ENCODE measurements at regions not wholly inside any gene's neighbourhood (a gene's known extent, or its start where the extent isn't known, plus 50 kb on each side); places are given as distances from the start of the nearest gene placed in this dataset.
"Not testable (repeated sequence)": the region's sequence is repeated elsewhere in the genome, so short reads cannot be mapped to it uniquely, and the experiment has no call there.

DNA sequence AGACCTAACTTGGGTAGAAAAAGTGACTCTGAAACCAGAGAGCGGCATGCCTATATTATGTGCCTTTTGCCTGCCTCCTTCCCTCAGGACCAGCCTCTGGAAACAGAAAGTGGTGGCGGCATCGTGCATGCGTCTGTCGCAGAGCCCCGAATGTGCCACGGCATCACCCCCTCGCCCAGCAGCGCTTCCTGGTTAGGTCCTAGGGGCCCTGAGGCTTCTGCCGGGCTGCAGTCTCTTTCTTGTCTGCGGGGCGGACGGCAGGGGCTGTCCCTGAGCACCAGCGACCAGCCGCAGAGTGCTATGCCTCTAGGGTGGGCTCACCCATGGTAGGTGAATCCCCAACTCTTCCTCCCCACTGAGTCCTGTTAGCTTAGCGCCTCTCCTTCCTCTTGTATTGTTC lies 68.7 kb downstream of the VSIG4 start:
- ChIA-PET CTCF (no interaction called here), POLR2A (no interaction called here)
- no peaks in the 10 kb centered on the region for H3K36me3 Mint-ChIP-seq (ENCODE audit: low read depth)
- H3K4me3 Mint-ChIP-seq = no peak overlapping the region
- H3K9me3 Mint-ChIP-seq (ENCODE audit: insufficient read depth) = no peaks in the 10 kb centered on the region
- no peaks in the 10 kb centered on the region for H3K4me1 Mint-ChIP-seq (ENCODE audit: low read depth)
- no peak overlapping the region for H3K27ac Mint-ChIP-seq
- DNase-seq = no peak
- ATAC-seq = no peak
- no peaks in the 10 kb centered on the region for H3K27me3 Mint-ChIP-seq (ENCODE audit: low read depth)

DNA sequence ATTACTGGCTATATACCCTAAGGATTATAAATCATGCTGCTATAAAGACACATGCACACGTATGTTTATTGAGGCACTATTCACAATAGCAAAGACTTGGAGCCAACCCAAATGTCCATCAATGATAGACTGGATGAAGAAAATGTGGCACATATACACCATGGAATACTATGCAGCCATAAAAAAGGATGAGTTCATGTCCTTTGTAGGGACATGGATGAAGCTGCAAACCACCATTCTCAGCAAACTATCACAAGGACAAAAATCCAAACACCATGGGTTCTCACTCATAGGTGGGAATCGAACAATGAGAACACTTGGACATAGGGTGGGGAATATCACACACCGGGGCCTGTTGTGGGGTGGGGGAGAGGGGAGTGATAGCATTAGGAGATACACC lies 72.7 kb downstream of the VSIG4 start:
- CTCF ChIA-PET; H3K4me3 Mint-ChIP-seq; H3K27ac Mint-ChIP-seq; POLR2A ChIA-PET; H3K9me3 Mint-ChIP-seq (ENCODE audit: insufficient read depth); H3K4me1 Mint-ChIP-seq (ENCODE audit: low read depth); H3K27me3 Mint-ChIP-seq (ENCODE audit: low read depth); H3K36me3 Mint-ChIP-seq (ENCODE audit: low read depth); ATAC-seq; DNase-seq: not testable (repeated sequence)

DNA sequence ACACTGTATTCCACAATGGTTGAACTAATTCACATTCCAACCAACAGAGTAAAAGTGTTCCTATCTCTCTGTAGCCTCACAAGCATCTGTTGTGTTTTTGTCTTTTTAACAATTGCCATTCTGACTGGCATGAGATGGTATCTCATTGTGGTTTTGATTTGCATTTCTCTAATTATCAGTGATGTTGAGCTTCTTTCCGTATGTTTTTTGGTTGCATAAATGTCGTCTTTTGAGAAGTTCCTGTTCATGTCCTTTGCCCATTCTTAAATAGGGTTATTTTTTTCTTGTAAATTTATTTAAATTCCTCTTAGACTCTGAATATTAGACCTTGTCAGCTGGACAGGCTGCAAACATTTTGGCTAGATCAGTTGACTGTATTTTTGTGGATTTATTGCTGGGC lies 78.2 kb downstream of the VSIG4 start:
- Mint-ChIP-seq H3K4me1 (ENCODE audit: low read depth) (peaks cover 4% of the 10 kb centered on the region), H3K36me3 (ENCODE audit: low read depth) (peaks cover 6% of the 10 kb centered on the region), H3K27me3 (ENCODE audit: low read depth) (no peaks in the 10 kb centered on the region), H3K9me3 (ENCODE audit: insufficient read depth) (peaks cover 9% of the 10 kb centered on the region), H3K4me3 (no peak overlapping the region), H3K27ac (no peak overlapping the region)
- POLR2A ChIA-PET = interaction anchor here (0.7 kb wide), 1 partner anchor 41 kb away, joined by 3 read pairs; no protein-coding TSS in a partner anchor
- no peak for DNase-seq
- no peak for ATAC-seq
- CTCF ChIA-PET = no interaction called here

DNA sequence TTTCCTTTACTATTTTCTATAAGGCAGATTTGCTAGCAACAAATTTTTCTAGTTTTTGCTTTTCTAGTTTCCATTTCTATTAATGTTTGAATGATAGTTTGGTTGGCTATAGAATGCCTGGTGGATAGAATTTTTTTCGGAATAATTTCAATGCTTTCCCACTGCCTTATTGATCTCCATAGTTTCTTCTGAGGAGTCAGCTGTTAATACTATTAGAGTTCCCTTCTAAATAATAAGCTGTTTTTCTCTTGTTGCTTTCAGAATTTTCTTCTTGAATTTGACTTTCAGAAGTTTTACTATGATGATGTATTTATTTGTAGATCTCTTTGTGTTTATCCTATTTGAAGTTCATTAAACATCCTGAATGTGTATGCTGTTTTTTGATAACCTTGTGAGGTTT lies 91.8 kb downstream of the VSIG4 start:
- H3K4me3 Mint-ChIP-seq = no peak overlapping the region
- H3K9me3 Mint-ChIP-seq (ENCODE audit: insufficient read depth) = peaks cover 7% of the 10 kb centered on the region
- POLR2A ChIA-PET = no interaction called here
- H3K36me3 Mint-ChIP-seq (ENCODE audit: low read depth) = peaks cover 20% of the 10 kb centered on the region
- ATAC-seq = no peak
- no peaks in the 10 kb centered on the region for H3K27me3 Mint-ChIP-seq (ENCODE audit: low read depth)
- CTCF ChIA-PET = no interaction called here
- H3K27ac Mint-ChIP-seq = no peak overlapping the region
- DNase-seq = no peak
- H3K4me1 Mint-ChIP-seq (ENCODE audit: low read depth) = peaks cover 8% of the 10 kb centered on the region

DNA sequence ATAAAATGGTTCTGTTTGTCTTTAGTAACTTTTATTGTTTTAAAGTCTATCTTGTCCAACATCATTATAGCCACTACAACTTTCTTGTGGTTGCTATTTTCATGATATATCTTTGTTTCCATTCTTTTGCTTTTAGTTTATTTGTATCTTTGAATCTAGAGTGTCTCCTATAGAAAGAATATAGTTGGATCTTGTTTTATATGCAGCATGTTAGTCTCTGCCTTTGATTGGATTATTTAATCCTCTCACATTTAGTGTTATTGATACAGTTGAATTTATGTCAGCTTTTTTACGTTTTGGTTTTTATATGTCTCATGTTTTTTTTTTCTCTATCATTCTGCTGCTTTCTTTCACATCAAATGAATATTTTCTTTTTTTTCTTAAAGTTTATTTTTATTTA lies 98.1 kb downstream of the VSIG4 start:
- Mint-ChIP-seq H3K4me3 (no peak overlapping the region), H3K36me3 (ENCODE audit: low read depth) (peaks cover 22% of the 10 kb centered on the region), H3K9me3 (ENCODE audit: insufficient read depth) (peaks cover 16% of the 10 kb centered on the region), H3K4me1 (ENCODE audit: low read depth) (peaks cover 4% of the 10 kb centered on the region), H3K27me3 (ENCODE audit: low read depth) (no peaks in the 10 kb centered on the region), H3K27ac (no peak overlapping the region)
- ChIA-PET CTCF (no interaction called here), POLR2A (no interaction called here)
- no peak for ATAC-seq
- no peak for DNase-seq

DNA sequence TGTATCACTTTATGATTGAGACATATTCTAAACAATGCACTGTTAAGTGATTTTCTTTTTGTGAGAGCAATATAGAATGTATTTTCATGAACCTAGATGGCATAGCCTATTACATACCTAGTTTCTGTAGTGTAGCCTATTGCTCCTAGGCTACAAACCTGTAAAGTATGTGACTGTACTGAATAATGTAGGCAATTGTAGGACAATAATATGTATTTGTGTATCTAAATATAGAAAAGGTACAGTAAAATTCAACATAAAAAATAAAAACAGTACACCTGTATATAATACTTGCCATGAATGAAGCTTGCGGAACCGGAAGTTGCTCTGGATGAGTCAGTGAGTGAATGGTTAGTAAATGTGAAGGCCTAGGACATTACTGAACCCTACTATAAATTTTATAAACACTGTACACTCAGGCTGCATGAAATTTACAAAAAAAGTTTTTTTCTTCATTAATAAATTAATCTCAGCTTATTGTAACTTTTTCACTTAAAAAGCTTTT lies 106.7 kb downstream of the VSIG4 start:
- H3K4me3 Mint-ChIP-seq = no peak overlapping the region
- no peaks in the 10 kb centered on the region for H3K27me3 Mint-ChIP-seq (ENCODE audit: low read depth)
- POLR2A ChIA-PET = no interaction called here
- ATAC-seq (no peak), DNase-seq (no peak)
- H3K36me3 Mint-ChIP-seq (ENCODE audit: low read depth) = peaks cover 28% of the 10 kb centered on the region
- CTCF ChIA-PET = no interaction called here
- no peak overlapping the region for H3K27ac Mint-ChIP-seq
- peaks cover 4% of the 10 kb centered on the region for H3K4me1 Mint-ChIP-seq (ENCODE audit: low read depth)
- H3K9me3 Mint-ChIP-seq (ENCODE audit: insufficient read depth) = peaks cover 4% of the 10 kb centered on the region

DNA sequence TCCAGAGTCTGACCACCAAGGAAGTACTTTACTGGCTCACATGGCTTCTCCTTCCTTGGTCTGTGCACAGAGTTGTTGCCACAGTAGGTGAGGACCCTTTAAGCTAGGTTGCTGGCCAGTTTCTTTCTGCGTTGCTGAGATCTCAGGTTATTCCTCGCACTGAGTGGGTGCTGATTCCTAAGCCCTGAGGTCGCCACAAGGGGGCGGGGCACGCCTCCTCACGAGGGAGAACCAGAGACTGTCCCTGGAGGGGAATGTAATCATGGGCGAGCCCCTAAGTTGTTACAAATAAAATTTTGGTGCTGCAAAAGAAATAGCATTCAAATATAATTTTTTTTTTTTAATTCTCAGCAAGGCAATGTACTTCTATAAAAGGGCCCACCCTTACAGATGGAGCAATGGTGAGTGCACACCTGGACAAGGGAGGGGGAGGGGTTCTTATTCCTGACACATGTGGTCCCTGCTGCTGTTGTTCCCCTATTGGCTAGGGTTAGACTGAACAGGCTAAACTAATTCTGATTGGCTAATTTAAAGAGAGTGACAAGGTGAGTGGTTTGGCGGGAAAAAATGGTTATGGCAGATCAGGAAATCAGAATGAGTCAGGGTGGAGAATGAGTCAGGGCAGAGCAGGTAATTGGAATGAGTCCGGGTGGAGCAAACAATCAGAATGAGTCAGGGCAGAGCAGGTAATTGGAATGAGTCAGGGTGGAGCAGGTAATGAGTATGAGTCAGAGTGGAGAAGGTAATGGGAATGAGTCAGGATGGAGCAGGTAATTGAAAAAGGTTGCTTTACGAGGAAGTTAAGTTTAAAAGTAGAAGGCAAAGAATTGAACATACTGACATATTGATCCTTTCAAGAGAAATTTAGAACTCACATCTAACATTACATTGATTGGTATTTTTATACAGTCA lies 107.5 kb downstream of the VSIG4 start:
- no peak for DNase-seq
- Mint-ChIP-seq H3K27me3 (ENCODE audit: low read depth) (no peaks in the 10 kb centered on the region), H3K4me1 (ENCODE audit: low read depth) (peaks cover 9% of the 10 kb centered on the region), H3K27ac (no peak overlapping the region), H3K36me3 (ENCODE audit: low read depth) (peaks cover 34% of the 10 kb centered on the region), H3K9me3 (ENCODE audit: insufficient read depth) (peaks cover 4% of the 10 kb centered on the region), H3K4me3 (no peak overlapping the region)
- POLR2A ChIA-PET = no interaction called here
- ATAC-seq = no peak
- CTCF ChIA-PET = no interaction called here

DNA sequence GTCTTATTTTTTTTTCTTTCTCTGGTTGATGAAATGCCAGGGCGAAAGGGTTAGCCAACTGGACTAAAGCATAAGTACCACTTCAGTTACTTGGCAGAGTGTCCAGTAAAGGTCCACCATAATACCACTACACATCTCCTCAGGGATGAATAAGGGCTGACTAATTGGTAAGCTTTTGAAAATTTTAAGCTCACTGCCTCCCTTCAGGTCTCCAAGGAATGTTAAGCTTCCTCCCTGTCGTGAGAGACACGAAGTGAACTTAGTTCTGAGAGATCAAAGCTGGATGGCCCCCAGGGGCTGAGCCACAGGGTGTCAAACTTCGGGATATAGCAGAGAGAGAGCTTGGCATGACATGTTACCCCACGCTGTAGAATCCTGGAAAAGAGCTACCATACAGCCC lies 111.4 kb downstream of the VSIG4 start:
- Mint-ChIP-seq H3K27ac (no peak overlapping the region), H3K9me3 (ENCODE audit: insufficient read depth) (peaks cover 4% of the 10 kb centered on the region), H3K4me3 (no peak overlapping the region), H3K4me1 (ENCODE audit: low read depth) (peaks cover 48% of the 10 kb centered on the region), H3K27me3 (ENCODE audit: low read depth) (no peaks in the 10 kb centered on the region), H3K36me3 (ENCODE audit: low read depth) (peaks cover 59% of the 10 kb centered on the region)
- POLR2A ChIA-PET = no interaction called here
- DNase-seq = no peak
- CTCF ChIA-PET = no interaction called here
- no peak for ATAC-seq

DNA sequence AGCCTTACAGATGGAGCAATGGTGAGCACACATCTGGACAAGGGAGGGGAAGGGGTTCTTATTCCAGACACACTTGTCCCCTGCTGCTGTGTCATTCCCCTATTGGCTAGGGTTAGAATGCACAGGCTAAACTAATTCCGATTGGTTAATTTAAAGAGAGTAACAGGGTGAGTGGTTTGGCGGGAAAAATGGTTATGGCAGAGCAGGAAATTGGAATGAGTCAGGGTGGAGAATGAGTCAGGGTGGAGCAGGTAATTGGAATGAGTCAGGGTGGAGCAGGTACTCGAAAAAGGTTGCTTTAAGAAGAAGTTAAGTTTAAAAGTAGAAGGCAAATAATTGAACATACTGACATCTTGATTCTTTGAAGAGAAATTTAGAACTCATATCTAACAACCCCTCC lies 112.5 kb downstream of the VSIG4 start:
- H3K4me3 Mint-ChIP-seq; CTCF ChIA-PET; ATAC-seq; POLR2A ChIA-PET; H3K27me3 Mint-ChIP-seq (ENCODE audit: low read depth); H3K9me3 Mint-ChIP-seq (ENCODE audit: insufficient read depth); DNase-seq: not testable (repeated sequence)
- H3K4me1 Mint-ChIP-seq (ENCODE audit: low read depth) = peaks cover 55% of the 10 kb centered on the region
- peaks cover 62% of the 10 kb centered on the region for H3K36me3 Mint-ChIP-seq (ENCODE audit: low read depth)
- peak overlapping the region; percentile 68 for H3K27ac Mint-ChIP-seq

DNA sequence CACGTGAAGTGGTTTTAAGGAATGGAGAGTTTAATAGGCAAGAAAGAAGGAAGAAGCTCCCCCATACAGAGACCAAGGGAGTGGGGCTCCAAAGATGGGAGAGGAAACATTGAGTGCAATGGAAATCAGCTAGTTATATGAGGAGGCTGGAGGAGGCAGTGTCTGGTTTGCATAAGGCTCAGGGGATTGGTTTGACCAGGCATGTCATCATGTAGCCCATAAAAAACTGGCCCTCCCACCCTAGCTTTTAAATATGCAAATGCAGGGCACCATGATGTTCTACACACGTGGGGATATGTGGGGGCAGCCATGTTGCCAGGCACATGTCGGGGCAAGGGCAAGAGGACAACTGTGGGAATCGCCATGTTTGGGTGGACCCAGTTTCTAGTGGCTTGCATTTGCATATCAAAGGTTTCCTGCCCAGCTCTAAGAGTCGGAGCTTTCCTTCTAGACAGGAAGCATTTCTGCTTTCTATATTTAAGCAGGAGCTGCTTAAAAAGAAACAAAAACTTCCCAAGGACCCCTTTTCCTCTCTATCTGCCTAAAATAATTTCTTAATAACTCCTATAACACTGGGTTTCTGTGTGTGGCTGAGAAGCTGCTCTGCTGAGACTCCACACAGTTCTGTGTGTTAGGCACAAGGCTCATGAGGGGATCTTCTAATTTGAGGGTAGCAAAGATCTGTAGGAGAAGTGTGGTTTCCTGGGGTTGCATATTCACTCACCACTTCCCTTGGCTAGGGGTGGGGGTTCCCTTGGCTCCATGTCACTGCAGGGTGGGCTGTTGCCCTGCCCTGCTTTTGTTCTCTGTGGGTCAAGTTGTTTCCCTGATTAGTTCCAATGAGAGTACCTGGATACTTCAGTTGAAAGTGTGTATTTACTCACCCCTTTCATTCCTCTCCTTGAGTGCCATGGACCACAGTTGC lies 113.5 kb downstream of the VSIG4 start:
- CTCF ChIA-PET = interaction anchor here (0.9 kb wide), 1 partner anchor 240 kb away, joined by 3 read pairs; no protein-coding TSS in a partner anchor
- Mint-ChIP-seq H3K4me3 (peak overlapping the region; percentile 65), H3K9me3 (ENCODE audit: insufficient read depth) (peaks cover 9% of the 10 kb centered on the region), H3K27me3 (ENCODE audit: low read depth) (no peaks in the 10 kb centered on the region), H3K27ac (peak overlapping the region; percentile 92), H3K4me1 (ENCODE audit: low read depth) (peaks cover 64% of the 10 kb centered on the region), H3K36me3 (ENCODE audit: low read depth) (peaks cover 57% of the 10 kb centered on the region)
- DNase-seq = peak; percentile 85
- ATAC-seq = peak; percentile 87
- POLR2A ChIA-PET = interaction anchor here (0.6 kb wide), 1 partner anchor 62 kb away, joined by 3 read pairs; no protein-coding TSS in a partner anchor

DNA sequence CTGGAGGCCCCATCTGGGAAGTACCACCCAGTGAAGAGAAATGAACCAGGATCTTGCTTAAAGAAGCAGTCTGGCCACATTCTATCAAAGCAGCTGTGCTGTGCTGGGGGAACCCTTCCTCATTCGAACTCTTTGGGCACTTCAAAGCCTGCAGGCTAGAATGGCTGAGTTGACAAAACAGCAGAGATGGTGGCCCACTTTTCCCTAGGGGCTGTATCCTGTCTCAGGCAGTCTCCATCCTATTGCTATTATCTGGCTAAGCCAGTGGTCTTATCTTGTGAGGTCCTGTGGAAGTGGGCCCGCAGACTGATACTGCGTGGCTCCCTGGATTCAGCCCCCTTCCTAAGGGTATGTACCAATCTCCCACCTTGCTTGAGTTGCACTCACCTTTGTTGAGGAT lies 114.3 kb downstream of the VSIG4 start:
- DNase-seq = no peak
- H3K4me3 Mint-ChIP-seq = peak overlapping the region; percentile 65
- ChIA-PET CTCF (no interaction called here), POLR2A (no interaction called here)
- peaks cover 13% of the 10 kb centered on the region for H3K9me3 Mint-ChIP-seq (ENCODE audit: insufficient read depth)
- no peaks in the 10 kb centered on the region for H3K27me3 Mint-ChIP-seq (ENCODE audit: low read depth)
- peaks cover 56% of the 10 kb centered on the region for H3K36me3 Mint-ChIP-seq (ENCODE audit: low read depth)
- no peak for ATAC-seq
- peaks cover 72% of the 10 kb centered on the region for H3K4me1 Mint-ChIP-seq (ENCODE audit: low read depth)
- peak overlapping the region; percentile 92 for H3K27ac Mint-ChIP-seq

DNA sequence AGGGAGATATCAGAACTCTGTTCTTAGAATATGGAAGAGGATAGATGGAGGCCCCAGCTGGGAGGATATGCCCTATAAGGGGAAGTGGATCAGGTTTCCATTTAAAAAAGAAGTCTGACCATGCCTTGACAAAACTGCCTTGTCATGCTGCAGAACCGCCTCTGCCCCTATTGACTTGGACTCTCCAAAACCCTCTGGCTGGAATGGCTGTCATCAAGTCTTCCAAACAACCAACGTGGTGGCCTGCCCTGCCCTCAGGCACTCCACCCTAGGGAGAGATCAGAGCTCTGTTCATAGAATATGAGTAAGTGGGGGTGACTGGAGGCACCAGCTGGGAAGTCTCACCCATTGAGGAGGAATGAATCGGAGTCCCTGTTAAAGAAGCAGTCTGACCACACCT lies 114.9 kb downstream of the VSIG4 start:
- peak overlapping the region; percentile 73 for H3K27ac Mint-ChIP-seq
- H3K36me3 Mint-ChIP-seq (ENCODE audit: low read depth) = peaks cover 53% of the 10 kb centered on the region
- DNase-seq = no peak
- ChIA-PET CTCF (no interaction called here), POLR2A (no interaction called here)
- H3K9me3 Mint-ChIP-seq (ENCODE audit: insufficient read depth) = peaks cover 9% of the 10 kb centered on the region
- H3K4me3 Mint-ChIP-seq = peak overlapping the region; percentile 18
- ATAC-seq = no peak
- no peaks in the 10 kb centered on the region for H3K27me3 Mint-ChIP-seq (ENCODE audit: low read depth)
- peaks cover 75% of the 10 kb centered on the region for H3K4me1 Mint-ChIP-seq (ENCODE audit: low read depth)
